ENCODE measurements at regions not wholly inside any gene's neighbourhood (a gene's known extent, or its start where the extent isn't known, plus 50 kb on each side); places are given as distances from the start of the nearest gene placed in this dataset.

- TF ChIP-seq ZNF394 (tag by site-specific recombination; IDR thresholded peaks at IDR 0.05; ENCODE audit: borderline replicate concordance) (no peak), RBAK (tag by site-specific recombination; IDR thresholded peaks at IDR 0.05) (no peak), ZBTB8A (tag by site-specific recombination; IDR thresholded peaks at IDR 0.05) (no peak), MEIS1 (CRISPR knock-in tag; IDR thresholded peaks at IDR 0.05; ENCODE audit: borderline replicate concordance) (no peak), ZNF132 (tag by site-specific recombination; IDR thresholded peaks at IDR 0.05; ENCODE audit: borderline replicate concordance) (no peak), ZNF544 (tag by site-specific recombination; IDR thresholded peaks at IDR 0.05) (no peak), SP7 (tag by site-specific recombination; IDR thresholded peaks at IDR 0.05) (no peak), HIC1 (tag by site-specific recombination; IDR thresholded peaks at IDR 0.05) (no peak), ZNF16 (tag by site-specific recombination; IDR thresholded peaks at IDR 0.05; ENCODE audit: low read depth) (no peak), EGR2 (tag by site-specific recombination; IDR thresholded peaks at IDR 0.05; ENCODE audit: low read depth) (no peak), OVOL3 (tag by site-specific recombination; IDR thresholded peaks at IDR 0.05) (no peak)
- TF ChIP-seq, protein P1, sequence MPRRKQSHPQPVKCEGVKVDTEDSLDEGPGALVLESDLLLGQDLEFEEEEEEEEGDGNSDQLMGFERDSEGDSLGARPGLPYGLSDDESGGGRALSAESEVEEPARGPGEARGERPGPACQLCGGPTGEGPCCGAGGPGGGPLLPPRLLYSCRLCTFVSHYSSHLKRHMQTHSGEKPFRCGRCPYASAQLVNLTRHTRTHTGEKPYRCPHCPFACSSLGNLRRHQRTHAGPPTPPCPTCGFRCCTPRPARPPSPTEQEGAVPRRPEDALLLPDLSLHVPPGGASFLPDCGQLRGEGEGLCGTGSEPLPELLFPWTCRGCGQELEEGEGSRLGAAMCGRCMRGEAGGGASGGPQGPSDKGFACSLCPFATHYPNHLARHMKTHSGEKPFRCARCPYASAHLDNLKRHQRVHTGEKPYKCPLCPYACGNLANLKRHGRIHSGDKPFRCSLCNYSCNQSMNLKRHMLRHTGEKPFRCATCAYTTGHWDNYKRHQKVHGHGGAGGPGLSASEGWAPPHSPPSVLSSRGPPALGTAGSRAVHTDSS (tag by site-specific recombination; IDR thresholded peaks at IDR 0.05) = no peak
- TF ChIP-seq, protein P2, sequence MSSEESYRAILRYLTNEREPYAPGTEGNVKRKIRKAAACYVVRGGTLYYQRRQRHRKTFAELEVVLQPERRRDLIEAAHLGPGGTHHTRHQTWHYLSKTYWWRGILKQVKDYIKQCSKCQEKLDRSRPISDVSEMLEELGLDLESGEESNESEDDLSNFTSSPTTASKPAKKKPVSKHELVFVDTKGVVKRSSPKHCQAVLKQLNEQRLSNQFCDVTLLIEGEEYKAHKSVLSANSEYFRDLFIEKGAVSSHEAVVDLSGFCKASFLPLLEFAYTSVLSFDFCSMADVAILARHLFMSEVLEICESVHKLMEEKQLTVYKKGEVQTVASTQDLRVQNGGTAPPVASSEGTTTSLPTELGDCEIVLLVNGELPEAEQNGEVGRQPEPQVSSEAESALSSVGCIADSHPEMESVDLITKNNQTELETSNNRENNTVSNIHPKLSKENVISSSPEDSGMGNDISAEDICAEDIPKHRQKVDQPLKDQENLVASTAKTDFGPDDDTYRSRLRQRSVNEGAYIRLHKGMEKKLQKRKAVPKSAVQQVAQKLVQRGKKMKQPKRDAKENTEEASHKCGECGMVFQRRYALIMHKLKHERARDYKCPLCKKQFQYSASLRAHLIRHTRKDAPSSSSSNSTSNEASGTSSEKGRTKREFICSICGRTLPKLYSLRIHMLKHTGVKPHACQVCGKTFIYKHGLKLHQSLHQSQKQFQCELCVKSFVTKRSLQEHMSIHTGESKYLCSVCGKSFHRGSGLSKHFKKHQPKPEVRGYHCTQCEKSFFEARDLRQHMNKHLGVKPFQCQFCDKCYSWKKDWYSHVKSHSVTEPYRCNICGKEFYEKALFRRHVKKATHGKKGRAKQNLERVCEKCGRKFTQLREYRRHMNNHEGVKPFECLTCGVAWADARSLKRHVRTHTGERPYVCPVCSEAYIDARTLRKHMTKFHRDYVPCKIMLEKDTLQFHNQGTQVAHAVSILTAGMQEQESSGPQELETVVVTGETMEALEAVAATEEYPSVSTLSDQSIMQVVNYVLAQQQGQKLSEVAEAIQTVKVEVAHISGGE (tag by site-specific recombination; conservative IDR thresholded peaks at IDR 0.05; ENCODE audit: low read depth) = no peak
- Histone ChIP-seq H3K4me1 (ENCODE audit: control insufficient read depth, insufficient read depth, low read length) (no peaks in the 10 kb centered on the region), H3K9me3 (ENCODE audit: control insufficient read depth, insufficient read depth, low read depth, low read length) (no peaks in the 10 kb centered on the region), H3K36me3 (ENCODE audit: control insufficient read depth in 2 of 2, insufficient read depth in 1 of 2, low read length in 2 of 2) (no peaks in the 10 kb centered on the region), H3K4me3 (ENCODE audit: low read depth, low read length) (no peak overlapping the region), H3K27ac (ENCODE audit: extremely low read depth, low read depth, low read length) (no peak overlapping the region)
- ChIA-PET POLR2A (no interaction called here), CTCF (interaction anchor here (1.0 kb wide), 1 partner anchor 51 kb away, joined by 3 read pairs; no protein-coding TSS in a partner anchor)
Observed at GRCh38 chr2:14321357-14321756, 311.2 kb upstream of the LRATD1 start.

DNA sequence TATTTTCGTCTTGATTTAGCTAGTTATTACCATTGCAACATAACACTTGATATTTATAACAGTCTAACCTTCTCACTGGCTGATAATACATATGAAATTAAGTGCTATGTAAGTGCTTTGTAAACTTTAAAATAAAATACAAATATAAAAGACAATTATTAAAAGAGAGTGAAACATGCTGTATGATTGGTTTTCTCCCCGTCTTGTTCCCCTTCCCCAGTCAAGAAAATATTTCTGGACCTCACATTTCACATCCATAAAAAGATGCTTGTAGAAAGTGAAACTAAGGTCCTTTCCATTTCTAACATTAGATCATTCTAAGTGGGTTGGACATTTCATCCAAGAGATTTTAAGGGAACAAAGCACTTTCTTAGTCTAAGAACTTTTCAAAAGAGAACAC, 310.2 kb upstream of the LRATD1 start:
- Histone ChIP-seq H3K4me3 (ENCODE audit: low read depth, low read length) (no peak overlapping the region), H3K36me3 (ENCODE audit: control insufficient read depth in 2 of 2, insufficient read depth in 1 of 2, low read length in 2 of 2) (no peaks in the 10 kb centered on the region), H3K4me1 (ENCODE audit: control insufficient read depth, insufficient read depth, low read length) (no peaks in the 10 kb centered on the region), H3K9me3 (ENCODE audit: control insufficient read depth, insufficient read depth, low read depth, low read length) (no peaks in the 10 kb centered on the region), H3K27ac (ENCODE audit: extremely low read depth, low read depth, low read length) (no peak overlapping the region)
- ChIA-PET CTCF (interaction anchor here (1.0 kb wide), 1 partner anchor 52 kb away, joined by 3 read pairs; no protein-coding TSS in a partner anchor), POLR2A (no interaction called here)
- TF ChIP-seq BCL11A (tag by site-specific recombination; IDR thresholded peaks at IDR 0.05; ENCODE audit: low read depth) (no peak), GFI1B (tag by site-specific recombination; IDR thresholded peaks at IDR 0.05) (no peak), ZNF157 (tag by site-specific recombination; IDR thresholded peaks at IDR 0.05) (no peak), ZNF423 (tag by site-specific recombination; IDR thresholded peaks at IDR 0.05) (no peak), ZNF76 (tag by site-specific recombination; IDR thresholded peaks at IDR 0.05; ENCODE audit: borderline replicate concordance, low read depth) (no peak), ZNF148 (tag by site-specific recombination; IDR thresholded peaks at IDR 0.05; ENCODE audit: borderline replicate concordance) (no peak)
- TF ChIP-seq, protein P3, sequence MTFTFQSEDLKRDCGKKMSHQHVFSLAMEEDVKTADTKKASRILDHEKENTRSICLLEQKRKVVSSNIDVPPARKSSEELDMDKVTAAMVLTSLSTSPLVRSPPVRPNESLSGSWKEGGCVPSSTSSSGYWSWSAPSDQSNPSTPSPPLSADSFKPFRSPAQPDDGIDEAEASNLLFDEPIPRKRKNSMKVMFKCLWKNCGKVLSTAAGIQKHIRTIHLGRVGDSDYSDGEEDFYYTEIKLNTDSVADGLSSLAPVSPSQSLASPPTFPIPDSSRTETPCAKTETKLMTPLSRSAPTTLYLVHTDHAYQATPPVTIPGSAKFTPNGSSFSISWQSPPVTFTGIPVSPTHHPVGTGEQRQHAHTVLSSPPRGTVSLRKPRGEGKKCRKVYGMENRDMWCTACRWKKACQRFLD (tag by site-specific recombination; IDR thresholded peaks at IDR 0.05) = no peak
- TF ChIP-seq, protein P4, sequence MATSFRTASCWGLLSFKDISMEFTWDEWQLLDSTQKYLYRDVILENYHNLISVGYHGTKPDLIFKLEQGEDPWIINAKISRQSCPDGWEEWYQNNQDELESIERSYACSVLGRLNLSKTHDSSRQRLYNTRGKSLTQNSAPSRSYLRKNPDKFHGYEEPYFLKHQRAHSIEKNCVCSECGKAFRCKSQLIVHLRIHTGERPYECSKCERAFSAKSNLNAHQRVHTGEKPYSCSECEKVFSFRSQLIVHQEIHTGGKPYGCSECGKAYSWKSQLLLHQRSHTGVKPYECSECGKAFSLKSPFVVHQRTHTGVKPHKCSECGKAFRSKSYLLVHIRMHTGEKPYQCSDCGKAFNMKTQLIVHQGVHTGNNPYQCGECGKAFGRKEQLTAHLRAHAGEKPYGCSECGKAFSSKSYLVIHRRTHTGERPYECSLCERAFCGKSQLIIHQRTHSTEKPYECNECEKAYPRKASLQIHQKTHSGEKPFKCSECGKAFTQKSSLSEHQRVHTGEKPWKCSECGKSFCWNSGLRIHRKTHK (tag by site-specific recombination; IDR thresholded peaks at IDR 0.05) = no peak
- TF ChIP-seq, protein P1 (tag by site-specific recombination; IDR thresholded peaks at IDR 0.05) = no peak
